B cell (primary cell): ENCODE measurements at regions not wholly inside any gene's neighbourhood (a gene's known extent, or its start where the extent isn't known, plus 50 kb on each side); places are given as distances from the start of the nearest gene placed in this dataset.

ENCODE experiments used
- ATAC-seq: fragments of 200-7000 bp; cut with Tn5 transposase; one replicate; pipeline ENCODE4 v1.10.0; 2021; ENCODE audit warnings: low read depth, mild to moderate bottlenecking, moderate number of reproducible peaks, moderate library complexity
- CTCF ChIA-PET: fragments of 350-600 bp; sonication (Branson Sonifier 250); formaldehyde crosslinking; loops from one replicate; lab custom pipeline; 2021; ENCODE audit warnings: antibody characterized with exemption, inconsistent platforms; lab: Charles Lee
- POLR2A ChIA-PET: fragments of 350-600 bp; sonication (Branson Sonifier 250); formaldehyde crosslinking; loops from one replicate; lab custom pipeline; 2021; ENCODE audit warnings: antibody characterized with exemption; lab: Charles Lee
- DNase-seq: peaks from one replicate; pipeline ENCODE4 v3.0.0; 2013
- H2AFZ ChIP-seq: 2 replicates; pipeline ENCODE4 v1.6.1; 2012; ENCODE audit warnings: mild to moderate bottlenecking, low read depth, low read length; ENCODE audit not compliant: insufficient read depth, poor library complexity, severe bottlenecking
- H3K27ac ChIP-seq, 2 donors: 1 replicate in 1 of 2; 2 replicates in 1 of 2; pipeline ENCODE4 v1.5.1; 2012 to 2013; ENCODE audit warnings: low read length in 2 of 2, mild to moderate bottlenecking in 2 of 2, moderate library complexity in 1 of 2
- H3K27me3 ChIP-seq, 4 experiments: fragments of 200-600 bp in 1 of 4; sonication (generic) in 1 of 4; replicated peaks in 1 of 4; 1 replicate in 2 of 4; 2 replicates in 2 of 4; pipeline versions ENCODE4 v1.6.1 to v1.7.0; 2013 to 2016; ENCODE audit warnings: low read length in 3 of 4, mild to moderate bottlenecking in 2 of 4, mixed read lengths in 1 of 4, moderate library complexity in 1 of 4; ENCODE audit not compliant: insufficient read depth in 4 of 4, control insufficient read depth in 3 of 4; ENCODE audit errors: control extremely low read depth in 1 of 4
- H3K36me3 ChIP-seq, 2 experiments: replicated peaks in 1 of 2; 1 replicate in 1 of 2; 2 replicates in 1 of 2; pipeline versions ENCODE4 v1.6.1 to v1.7.1; 2013; ENCODE audit warnings: low read length in 1 of 2; ENCODE audit not compliant: insufficient read depth in 2 of 2, control insufficient read depth in 1 of 2; ENCODE audit errors: control extremely low read depth in 1 of 2, extremely low read depth in 1 of 2
- H3K4me1 ChIP-seq, 2 donors: fragments of 200-600 bp in 1 of 2; sonication (generic) in 1 of 2; 1 replicate in 1 of 2; 2 replicates in 1 of 2; pipeline versions ENCODE4 v1.5.1 to v1.6.1; 2013 to 2017; ENCODE audit warnings: low read length in 2 of 2; ENCODE audit not compliant: control insufficient read depth in 2 of 2, insufficient read depth in 2 of 2
- H3K4me2 ChIP-seq: replicated peaks from 2 replicates; pipeline ENCODE3; 2012; ENCODE audit warnings: mild to moderate bottlenecking, low read depth, low read length; ENCODE audit not compliant: poor library complexity, severe bottlenecking
- H3K4me3 ChIP-seq, 5 experiments: fragments of 200-600 bp in 1 of 5; sonication (generic) in 1 of 5; 1 replicate in 3 of 5; 2 replicates in 2 of 5; pipeline versions ENCODE4 v1.5.1 to v1.7.0; 2011 to 2016; ENCODE audit warnings: low read length in 4 of 5, mild to moderate bottlenecking in 4 of 5, low read depth in 2 of 5, control low read depth in 1 of 5, moderate library complexity in 1 of 5; ENCODE audit not compliant: insufficient read depth in 1 of 5; ENCODE audit errors: control extremely low read depth in 1 of 5, extremely low read depth in 1 of 5
- H3K79me2 ChIP-seq: fragments of 200-600 bp; sonication (generic); one replicate; pipeline ENCODE4 v1.6.0; 2016; ENCODE audit warnings: low read length; ENCODE audit not compliant: control insufficient read depth, insufficient read depth
- H3K9ac ChIP-seq: fragments of 200-600 bp; sonication (generic); 2 replicates; pipeline ENCODE4 v1.6.1; 2017; ENCODE audit warnings: mild to moderate bottlenecking, low read length, moderate library complexity
- H3K9me3 ChIP-seq, 3 donors: one replicate each; pipeline versions ENCODE4 v1.6.1 to v1.7.1; 2013; ENCODE audit warnings: low read length in 2 of 3; ENCODE audit not compliant: control insufficient read depth in 2 of 3, insufficient read depth in 1 of 3; ENCODE audit errors: control extremely low read depth in 1 of 3
- H4K20me1 ChIP-seq: 2 replicates; pipeline ENCODE4 v1.6.0; 2012; ENCODE audit warnings: mild to moderate bottlenecking, low read length; ENCODE audit not compliant: insufficient read depth, control insufficient read depth, poor library complexity, severe bottlenecking
- H3K27ac Mint-ChIP-seq: one replicate; pipeline ENCODE4 v1.8.0; 2021; ENCODE audit warnings: mixed read lengths
- H3K27me3 Mint-ChIP-seq: one replicate; pipeline ENCODE4 v1.8.0; 2021; ENCODE audit warnings: mixed read lengths
- H3K4me1 Mint-ChIP-seq: one replicate; pipeline ENCODE4 v1.8.0; 2021; ENCODE audit warnings: mixed read lengths
- H3K4me3 Mint-ChIP-seq: one replicate; pipeline ENCODE4 v1.8.0; 2021; ENCODE audit warnings: mixed read lengths
- H3K9me3 Mint-ChIP-seq: one replicate; pipeline ENCODE4 v1.8.0; 2022; ENCODE audit warnings: mixed read lengths; ENCODE audit not compliant: insufficient read depth
- EZH2 ChIP-seq: IDR thresholded peaks from 2 replicates; pipeline ENCODE4 v1.6.1; 2012; ENCODE audit warnings: borderline replicate concordance, low read depth, mild to moderate bottlenecking, moderate library complexity, low read length; ENCODE audit not compliant: insufficient read depth, poor library complexity, severe bottlenecking
- WGBS: methylation state at CpG from one replicate; pipeline ENCODE4 v1.1.5; 2013; ENCODE audit warnings: missing lambda C conversion rate; ENCODE audit not compliant: insufficient coverage; 5-methylcytosine and 5-hydroxymethylcytosine counted together
- intact Hi-C: fragments of 100-400 bp; cut with micrococcal nuclease; formaldehyde crosslinking; loops from one replicate; pipeline ENCODE4 v1.10.0; 2022
- TF ChIP-seq, protein P1 (sequence below): fragments of 200-600 bp; IDR thresholded peaks from one replicate; pipeline ENCODE4 v1.8.0; 2022; ENCODE audit warnings: antibody characterized with exemption, mild to moderate bottlenecking

DNA sequence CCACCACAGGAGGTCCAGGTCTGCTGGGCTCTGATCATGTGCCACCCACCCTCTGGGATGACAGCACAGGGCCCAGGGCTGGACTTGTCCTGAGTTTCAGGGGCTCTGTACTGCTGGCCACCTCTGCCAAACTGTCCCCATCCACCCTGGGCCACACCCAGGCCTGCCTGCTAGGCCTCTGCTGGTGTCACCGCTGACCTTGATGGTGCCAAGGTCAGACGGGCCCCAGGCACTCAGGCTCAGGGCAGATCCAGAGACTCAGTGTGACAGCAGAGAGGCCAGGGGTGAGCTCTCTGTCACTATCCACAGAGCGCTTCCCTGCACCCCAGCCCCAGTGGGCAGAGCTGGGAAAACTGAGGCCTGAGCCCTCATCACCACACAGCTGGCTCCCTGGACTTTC, 75.6 kb downstream of the RMI2 start:
- CTCF ChIA-PET = no interaction called here
- peaks cover 7% of the 10 kb centered on the region for H3K4me1 Mint-ChIP-seq

More for the DNA sequence above, 75.6 kb downstream of the RMI2 start:
- Histone ChIP-seq H3K4me1 (peaks cover 7 to 10% of the 10 kb centered on the region in 2 donors), H3K79me2 (no peaks in the 10 kb centered on the region), H3K27ac (no peak overlapping the region), H4K20me1 (no peaks in the 10 kb centered on the region), H3K9ac (no peak overlapping the region), H3K9me3 (peaks cover 0 to 13% (median 0%) of the 10 kb centered on the region in 3 donors), H3K36me3 (no peaks in the 10 kb centered on the region), H3K27me3 (peaks cover 0 to 2% (median 0%) of the 10 kb centered on the region in 4 experiments), H3K4me3 (no peak overlapping the region), H2AFZ (no peak overlapping the region), H3K4me2 (no peak overlapping the region)
- 100% methylated on average over 3 of the region's 3 CpGs for WGBS
- Mint-ChIP-seq H3K4me3 (no peak overlapping the region), H3K27me3 (no peaks in the 10 kb centered on the region), H3K27ac (no peak overlapping the region), H3K9me3 (no peaks in the 10 kb centered on the region)
- DNase-seq = no peak
- POLR2A ChIA-PET = no interaction called here
- no peak for ATAC-seq
- TF ChIP-seq EZH2 = no peak
- TF ChIP-seq, protein P1, sequence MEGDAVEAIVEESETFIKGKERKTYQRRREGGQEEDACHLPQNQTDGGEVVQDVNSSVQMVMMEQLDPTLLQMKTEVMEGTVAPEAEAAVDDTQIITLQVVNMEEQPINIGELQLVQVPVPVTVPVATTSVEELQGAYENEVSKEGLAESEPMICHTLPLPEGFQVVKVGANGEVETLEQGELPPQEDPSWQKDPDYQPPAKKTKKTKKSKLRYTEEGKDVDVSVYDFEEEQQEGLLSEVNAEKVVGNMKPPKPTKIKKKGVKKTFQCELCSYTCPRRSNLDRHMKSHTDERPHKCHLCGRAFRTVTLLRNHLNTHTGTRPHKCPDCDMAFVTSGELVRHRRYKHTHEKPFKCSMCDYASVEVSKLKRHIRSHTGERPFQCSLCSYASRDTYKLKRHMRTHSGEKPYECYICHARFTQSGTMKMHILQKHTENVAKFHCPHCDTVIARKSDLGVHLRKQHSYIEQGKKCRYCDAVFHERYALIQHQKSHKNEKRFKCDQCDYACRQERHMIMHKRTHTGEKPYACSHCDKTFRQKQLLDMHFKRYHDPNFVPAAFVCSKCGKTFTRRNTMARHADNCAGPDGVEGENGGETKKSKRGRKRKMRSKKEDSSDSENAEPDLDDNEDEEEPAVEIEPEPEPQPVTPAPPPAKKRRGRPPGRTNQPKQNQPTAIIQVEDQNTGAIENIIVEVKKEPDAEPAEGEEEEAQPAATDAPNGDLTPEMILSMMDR = no peak
- intact Hi-C loops = no loop called here
